Kidney epithelial cell (primary cell): ENCODE measurements at regions not wholly inside any gene's neighbourhood (a gene's known extent, or its start where the extent isn't known, plus 50 kb on each side); places are given as distances from the start of the nearest gene placed in this dataset.

Experiments used
- DNase-seq: peaks from one replicate; pipeline ENCODE4 v3.0.0-alpha.2; 2010; ENCODE audit warnings: low read depth
- H3K27me3 ChIP-seq: 2 replicates; pipeline ENCODE4 v1.6.0; 2011; ENCODE audit warnings: low read length; ENCODE audit not compliant: control insufficient read depth, insufficient read depth
- H3K36me3 ChIP-seq: 2 replicates; pipeline ENCODE4 v1.5.1; 2011; ENCODE audit warnings: low read length; ENCODE audit not compliant: control insufficient read depth, insufficient read depth
- H3K4me3 ChIP-seq: 2 replicates; pipeline ENCODE4 v1.5.1; 2011; ENCODE audit warnings: low read depth, mild to moderate bottlenecking, control low read depth, low read length
- CTCF ChIP-seq: IDR thresholded peaks from 2 replicates; pipeline ENCODE4 v1.5.1; 2011; ENCODE audit warnings: mild to moderate bottlenecking, moderate library complexity, low read length, control low read depth, inconsistent platforms; ENCODE audit not compliant: insufficient read depth, poor library complexity, severe bottlenecking

GRCh38 chr6:91087908-91088307 lies 501.0 kb upstream of the MAP3K7 start:
- Histone ChIP-seq H3K27me3 (no peaks in the 10 kb centered on the region), H3K36me3 (no peaks in the 10 kb centered on the region), H3K4me3 (no peak overlapping the region)
- TF ChIP-seq CTCF, result no peak
- no peak for DNase-seq

GRCh38 chr6:91083211-91083610 lies 496.3 kb upstream of the MAP3K7 start:
- no peak for DNase-seq
- Histone ChIP-seq H3K4me3 (no peak overlapping the region), H3K36me3 (no peaks in the 10 kb centered on the region), H3K27me3 (no peaks in the 10 kb centered on the region)
- no peak for TF ChIP-seq CTCF

GRCh38 chr6:91082311-91082832 lies 495.5 kb upstream of the MAP3K7 start:
- H3K4me3 ChIP-seq, result no peak overlapping the region
- no peak for DNase-seq
- TF ChIP-seq CTCF, result no peak
- H3K36me3 ChIP-seq, result no peaks in the 10 kb centered on the region
- H3K27me3 ChIP-seq, result no peaks in the 10 kb centered on the region

GRCh38 chr6:91081452-91082067 lies 494.7 kb upstream of the MAP3K7 start:
- no peaks in the 10 kb centered on the region for H3K27me3 ChIP-seq
- H3K36me3 ChIP-seq, result no peaks in the 10 kb centered on the region
- peak; percentile 53 for TF ChIP-seq CTCF
- no peak overlapping the region for H3K4me3 ChIP-seq
- DNase-seq, result peak; percentile 31

GRCh38 chr6:91080871-91081270 lies 494.0 kb upstream of the MAP3K7 start:
- no peak overlapping the region for H3K4me3 ChIP-seq
- no peak for TF ChIP-seq CTCF
- no peaks in the 10 kb centered on the region for H3K27me3 ChIP-seq
- no peaks in the 10 kb centered on the region for H3K36me3 ChIP-seq
- no peak for DNase-seq

GRCh38 chr6:91079969-91080368 lies 493.1 kb upstream of the MAP3K7 start:
- no peaks in the 10 kb centered on the region for H3K36me3 ChIP-seq
- DNase-seq, result no peak
- no peak overlapping the region for H3K4me3 ChIP-seq
- no peaks in the 10 kb centered on the region for H3K27me3 ChIP-seq
- TF ChIP-seq CTCF, result no peak
